ENCODE measurements at regions not wholly inside any gene's neighbourhood (a gene's known extent, or its start where the extent isn't known, plus 50 kb on each side); places are given as distances from the start of the nearest gene placed in this dataset.

- TF ChIP-seq EP300 (IDR thresholded peaks at IDR 0.05; ENCODE audit: borderline replicate concordance), result no peak
These were observed 101.8 kb upstream of the TBC1D5 start for GRCh38 chr3:17844236-17844635.

- TF ChIP-seq TEAD4 (IDR thresholded peaks at IDR 0.05) (no peak), USF1 (IDR thresholded peaks at IDR 0.05) (no peak), EGR1 (IDR thresholded peaks at IDR 0.05) (peak; percentile 19; the same call in 1 of the 2 replicates), REST (IDR thresholded peaks at IDR 0.05; ENCODE audit: low read depth) (no peak), FOXM1 (IDR thresholded peaks at IDR 0.05; ENCODE audit: borderline replicate concordance, low read depth) (no peak), EP300 (IDR thresholded peaks at IDR 0.05; ENCODE audit: borderline replicate concordance) (no peak), RAD21 (IDR thresholded peaks at IDR 0.05; ENCODE audit: low read depth) (peak; percentile 98), YY1 (IDR thresholded peaks at IDR 0.05; ENCODE audit: low read depth) (no peak), TAF1 (IDR thresholded peaks at IDR 0.05; ENCODE audit: low read depth) (no peak), MAX (IDR thresholded peaks at IDR 0.05) (no peak), CEBPB (IDR thresholded peaks at IDR 0.05) (no peak), NFIC (IDR thresholded peaks at IDR 0.05) (no peak)
These were observed 98.9 kb upstream of the TBC1D5 start for GRCh38 chr3:17841190-17841828.

- TF ChIP-seq CEBPB (IDR thresholded peaks at IDR 0.05), result no peak
- no peak for TF ChIP-seq TCF12 (IDR thresholded peaks at IDR 0.05; ENCODE audit: low read depth)
- TF ChIP-seq REST (IDR thresholded peaks at IDR 0.05; ENCODE audit: low read depth), result no peak
These were observed 98.2 kb upstream of the TBC1D5 start for GRCh38 chr3:17840651-17841050.

GRCh38 chr3:17840126-17840525, 97.7 kb upstream of the TBC1D5 start:
- TF ChIP-seq EP300 (IDR thresholded peaks at IDR 0.05; ENCODE audit: borderline replicate concordance) (no peak), USF1 (IDR thresholded peaks at IDR 0.05) (no peak)

GRCh38 chr3:17836919-17837318, 94.5 kb upstream of the TBC1D5 start:
- TF ChIP-seq REST (IDR thresholded peaks at IDR 0.05; ENCODE audit: low read depth) (no peak), FOXM1 (IDR thresholded peaks at IDR 0.05; ENCODE audit: borderline replicate concordance, low read depth) (no peak), CEBPB (IDR thresholded peaks at IDR 0.05) (no peak), TEAD4 (IDR thresholded peaks at IDR 0.05) (no peak), RAD21 (IDR thresholded peaks at IDR 0.05; ENCODE audit: low read depth) (no peak), USF1 (IDR thresholded peaks at IDR 0.05) (no peak)

GRCh38 chr3:17836092-17836491, 93.7 kb upstream of the TBC1D5 start:
- TF ChIP-seq TAF1 (IDR thresholded peaks at IDR 0.05; ENCODE audit: low read depth) (no peak), CEBPB (IDR thresholded peaks at IDR 0.05) (no peak), CREB1 (IDR thresholded peaks at IDR 0.05; ENCODE audit: low read depth) (no peak), TEAD4 (IDR thresholded peaks at IDR 0.05) (no peak), NFIC (IDR thresholded peaks at IDR 0.05) (no peak), REST (IDR thresholded peaks at IDR 0.05; ENCODE audit: low read depth) (no peak), ZBTB7A (IDR thresholded peaks at IDR 0.05; ENCODE audit: low read depth) (no peak), FOXM1 (IDR thresholded peaks at IDR 0.05; ENCODE audit: borderline replicate concordance, low read depth) (no peak), EP300 (IDR thresholded peaks at IDR 0.05; ENCODE audit: borderline replicate concordance) (no peak), EGR1 (IDR thresholded peaks at IDR 0.05) (no peak), YY1 (IDR thresholded peaks at IDR 0.05; ENCODE audit: low read depth) (no peak), TCF12 (IDR thresholded peaks at IDR 0.05; ENCODE audit: low read depth) (no peak), USF1 (IDR thresholded peaks at IDR 0.05) (no peak), RAD21 (IDR thresholded peaks at IDR 0.05; ENCODE audit: low read depth) (no peak), MAX (IDR thresholded peaks at IDR 0.05) (no peak)

Data from Ishikawa (cell line).